ENCODE measurements at regions not wholly inside any gene's neighbourhood (a gene's known extent, or its start where the extent isn't known, plus 50 kb on each side); places are given as distances from the start of the nearest gene placed in this dataset.

GRCh38 chr4:182019148-182019652 is 224.0 kb upstream of the TENM3 start:
- H3K36me3 ChIP-seq (ENCODE audit: control insufficient read depth, insufficient read depth, low read length) = no peaks in the 10 kb centered on the region
- WGBS (ENCODE audit: insufficient coverage, low lambda C conversion rate) = 50% methylated on average over 1 of the region's 5 CpGs

GRCh38 chr4:182022909-182023308 is 220.3 kb upstream of the TENM3 start:
- 40% methylated on average over 1 of the region's 5 CpGs for WGBS (ENCODE audit: insufficient coverage, low lambda C conversion rate)
- no peak for DNase-seq
- Histone ChIP-seq H3K4me3 (ENCODE audit: low read length) (no peak overlapping the region), H3K27me3 (ENCODE audit: control insufficient read depth, insufficient read depth, low read length) (no peaks in the 10 kb centered on the region), H3K4me1 (ENCODE audit: control insufficient read depth, insufficient read depth, low read length) (no peaks in the 10 kb centered on the region), H3K36me3 (ENCODE audit: control insufficient read depth, insufficient read depth, low read length) (no peaks in the 10 kb centered on the region), H3K27ac (ENCODE audit: low read length) (no peak overlapping the region), H3K9me3 (ENCODE audit: control insufficient read depth, low read depth, low read length) (no peaks in the 10 kb centered on the region)

More at GRCh38 chr4:182019148-182019652, 224.0 kb upstream of the TENM3 start:
- H3K9me3 ChIP-seq (ENCODE audit: control insufficient read depth, low read depth, low read length) = no peaks in the 10 kb centered on the region
- no peaks in the 10 kb centered on the region for H3K4me1 ChIP-seq (ENCODE audit: control insufficient read depth, insufficient read depth, low read length)
- H3K27me3 ChIP-seq (ENCODE audit: control insufficient read depth, insufficient read depth, low read length) = no peaks in the 10 kb centered on the region
- H3K4me3 ChIP-seq (ENCODE audit: low read length) = no peak overlapping the region
- DNase-seq = no peak
- H3K27ac ChIP-seq (ENCODE audit: low read length) = no peak overlapping the region

- no peak for DNase-seq
- no peaks in the 10 kb centered on the region for H3K27me3 ChIP-seq (ENCODE audit: control insufficient read depth, insufficient read depth, low read length)
- no peak overlapping the region for H3K4me3 ChIP-seq (ENCODE audit: low read length)
- H3K36me3 ChIP-seq (ENCODE audit: control insufficient read depth, insufficient read depth, low read length) = no peaks in the 10 kb centered on the region
- H3K9me3 ChIP-seq (ENCODE audit: control insufficient read depth, low read depth, low read length) = no peaks in the 10 kb centered on the region
- no peaks in the 10 kb centered on the region for H3K4me1 ChIP-seq (ENCODE audit: control insufficient read depth, insufficient read depth, low read length)
- WGBS (ENCODE audit: insufficient coverage, low lambda C conversion rate) = no CpG with 5 or more reads among the region's 3 CpGs
- no peak overlapping the region for H3K27ac ChIP-seq (ENCODE audit: low read length)
Observed at GRCh38 chr4:182023469-182023868, 219.7 kb upstream of the TENM3 start.

- H3K27ac ChIP-seq (ENCODE audit: low read length) = no peak overlapping the region
- 95% methylated on average over 7 of the region's 8 CpGs for WGBS (ENCODE audit: insufficient coverage, low lambda C conversion rate)
- DNase-seq = no peak
- no peaks in the 10 kb centered on the region for H3K4me1 ChIP-seq (ENCODE audit: control insufficient read depth, insufficient read depth, low read length)
- H3K27me3 ChIP-seq (ENCODE audit: control insufficient read depth, insufficient read depth, low read length) = no peaks in the 10 kb centered on the region
- H3K36me3 ChIP-seq (ENCODE audit: control insufficient read depth, insufficient read depth, low read length) = no peaks in the 10 kb centered on the region
- H3K9me3 ChIP-seq (ENCODE audit: control insufficient read depth, low read depth, low read length) = no peaks in the 10 kb centered on the region
- H3K4me3 ChIP-seq (ENCODE audit: low read length) = no peak overlapping the region
Observed at GRCh38 chr4:182042945-182043344, 200.3 kb upstream of the TENM3 start.

- H3K27ac ChIP-seq (ENCODE audit: low read length) = no peak overlapping the region
- no peak overlapping the region for H3K4me3 ChIP-seq (ENCODE audit: low read length)
- no peaks in the 10 kb centered on the region for H3K4me1 ChIP-seq (ENCODE audit: control insufficient read depth, insufficient read depth, low read length)
- DNase-seq = no peak
- H3K9me3 ChIP-seq (ENCODE audit: control insufficient read depth, low read depth, low read length) = no peaks in the 10 kb centered on the region
- 100% methylated on average over 1 of the region's 1 CpG for WGBS (ENCODE audit: insufficient coverage, low lambda C conversion rate)
- no peaks in the 10 kb centered on the region for H3K36me3 ChIP-seq (ENCODE audit: control insufficient read depth, insufficient read depth, low read length)
- no peaks in the 10 kb centered on the region for H3K27me3 ChIP-seq (ENCODE audit: control insufficient read depth, insufficient read depth, low read length)
Observed at GRCh38 chr4:182048871-182049270, 194.3 kb upstream of the TENM3 start.

- Histone ChIP-seq H3K9me3 (ENCODE audit: control insufficient read depth, low read depth, low read length) (no peaks in the 10 kb centered on the region), H3K27me3 (ENCODE audit: control insufficient read depth, insufficient read depth, low read length) (no peaks in the 10 kb centered on the region), H3K4me1 (ENCODE audit: control insufficient read depth, insufficient read depth, low read length) (no peaks in the 10 kb centered on the region), H3K4me3 (ENCODE audit: low read length) (no peak overlapping the region), H3K27ac (ENCODE audit: low read length) (no peak overlapping the region), H3K36me3 (ENCODE audit: control insufficient read depth, insufficient read depth, low read length) (no peaks in the 10 kb centered on the region)
- no peak for DNase-seq
- 100% methylated on average over 1 of the region's 6 CpGs for WGBS (ENCODE audit: insufficient coverage, low lambda C conversion rate)
Observed at GRCh38 chr4:182056866-182057265, 186.3 kb upstream of the TENM3 start.

GRCh38 chr4:182062458-182062857 is 180.7 kb upstream of the TENM3 start:
- DNase-seq = no peak
- Histone ChIP-seq H3K27me3 (ENCODE audit: control insufficient read depth, insufficient read depth, low read length) (no peaks in the 10 kb centered on the region), H3K4me3 (ENCODE audit: low read length) (no peak overlapping the region), H3K9me3 (ENCODE audit: control insufficient read depth, low read depth, low read length) (no peaks in the 10 kb centered on the region), H3K4me1 (ENCODE audit: control insufficient read depth, insufficient read depth, low read length) (no peaks in the 10 kb centered on the region), H3K36me3 (ENCODE audit: control insufficient read depth, insufficient read depth, low read length) (no peaks in the 10 kb centered on the region), H3K27ac (ENCODE audit: low read length) (no peak overlapping the region)
- WGBS (ENCODE audit: insufficient coverage, low lambda C conversion rate) = 100% methylated on average over 1 of the region's 3 CpGs

GRCh38 chr4:182062936-182063335 is 180.3 kb upstream of the TENM3 start:
- Histone ChIP-seq H3K27ac (ENCODE audit: low read length) (no peak overlapping the region), H3K4me3 (ENCODE audit: low read length) (no peak overlapping the region), H3K27me3 (ENCODE audit: control insufficient read depth, insufficient read depth, low read length) (no peaks in the 10 kb centered on the region), H3K4me1 (ENCODE audit: control insufficient read depth, insufficient read depth, low read length) (no peaks in the 10 kb centered on the region), H3K36me3 (ENCODE audit: control insufficient read depth, insufficient read depth, low read length) (no peaks in the 10 kb centered on the region), H3K9me3 (ENCODE audit: control insufficient read depth, low read depth, low read length) (no peaks in the 10 kb centered on the region)
- no peak for DNase-seq

GRCh38 chr4:182063651-182064050 is 179.6 kb upstream of the TENM3 start:
- no peak for DNase-seq
- 86% methylated on average over 1 of the region's 2 CpGs for WGBS (ENCODE audit: insufficient coverage, low lambda C conversion rate)
- no peaks in the 10 kb centered on the region for H3K9me3 ChIP-seq (ENCODE audit: control insufficient read depth, low read depth, low read length)
- H3K27me3 ChIP-seq (ENCODE audit: control insufficient read depth, insufficient read depth, low read length) = no peaks in the 10 kb centered on the region
- H3K4me3 ChIP-seq (ENCODE audit: low read length) = no peak overlapping the region
- H3K27ac ChIP-seq (ENCODE audit: low read length) = no peak overlapping the region
- no peaks in the 10 kb centered on the region for H3K4me1 ChIP-seq (ENCODE audit: control insufficient read depth, insufficient read depth, low read length)
- no peaks in the 10 kb centered on the region for H3K36me3 ChIP-seq (ENCODE audit: control insufficient read depth, insufficient read depth, low read length)

GRCh38 chr4:182065255-182065654 is 177.9 kb upstream of the TENM3 start:
- Histone ChIP-seq H3K27me3 (ENCODE audit: control insufficient read depth, insufficient read depth, low read length) (no peaks in the 10 kb centered on the region), H3K4me1 (ENCODE audit: control insufficient read depth, insufficient read depth, low read length) (no peaks in the 10 kb centered on the region), H3K36me3 (ENCODE audit: control insufficient read depth, insufficient read depth, low read length) (no peaks in the 10 kb centered on the region), H3K9me3 (ENCODE audit: control insufficient read depth, low read depth, low read length) (no peaks in the 10 kb centered on the region), H3K4me3 (ENCODE audit: low read length) (no peak overlapping the region), H3K27ac (ENCODE audit: low read length) (no peak overlapping the region)
- DNase-seq = no peak
- WGBS (ENCODE audit: insufficient coverage, low lambda C conversion rate) = 65% methylated on average over 2 of the region's 17 CpGs

GRCh38 chr4:182066037-182066436 is 177.2 kb upstream of the TENM3 start:
- no peaks in the 10 kb centered on the region for H3K36me3 ChIP-seq (ENCODE audit: control insufficient read depth, insufficient read depth, low read length)
- no peak overlapping the region for H3K27ac ChIP-seq (ENCODE audit: low read length)
- no peaks in the 10 kb centered on the region for H3K9me3 ChIP-seq (ENCODE audit: control insufficient read depth, low read depth, low read length)
- no peaks in the 10 kb centered on the region for H3K27me3 ChIP-seq (ENCODE audit: control insufficient read depth, insufficient read depth, low read length)
- no peaks in the 10 kb centered on the region for H3K4me1 ChIP-seq (ENCODE audit: control insufficient read depth, insufficient read depth, low read length)
- no peak overlapping the region for H3K4me3 ChIP-seq (ENCODE audit: low read length)
- 92% methylated on average over 6 of the region's 7 CpGs for WGBS (ENCODE audit: insufficient coverage, low lambda C conversion rate)
- no peak for DNase-seq
